Mesenchymal stem cell (in vitro differentiated cells and primary cell): ENCODE measurements at regions not wholly inside any gene's neighbourhood (a gene's known extent, or its start where the extent isn't known, plus 50 kb on each side); places are given as distances from the start of the nearest gene placed in this dataset.

Experiments
- DNase-seq: peaks from one replicate; pipeline ENCODE4 v3.0.0-alpha.2; 2013
- H2AFZ ChIP-seq: one replicate; pipeline ENCODE4 v1.6.1; 2013; ENCODE audit warnings: low read depth, mild to moderate bottlenecking, control low read depth, inconsistent platforms, low read length, moderate library complexity
- H2AK5ac ChIP-seq: 2 replicates; pipeline ENCODE4 v1.6.1; 2013; ENCODE audit warnings: low read length, moderate library complexity, mild to moderate bottlenecking, inconsistent platforms; ENCODE audit not compliant: severe bottlenecking
- H2BK120ac ChIP-seq: one replicate; pipeline ENCODE4 v1.6.1; 2013; ENCODE audit warnings: low read depth, mild to moderate bottlenecking, inconsistent platforms, low read length, moderate library complexity
- H2BK12ac ChIP-seq, 2 experiments: one replicate each; pipeline ENCODE4 v1.6.1; 2013; ENCODE audit warnings: inconsistent platforms in 2 of 2, low read length in 2 of 2, mild to moderate bottlenecking in 2 of 2, moderate library complexity in 2 of 2, control low read depth in 1 of 2
- H2BK15ac ChIP-seq: one replicate; pipeline ENCODE4 v1.6.1; 2013; ENCODE audit warnings: mild to moderate bottlenecking, low read depth, inconsistent platforms; ENCODE audit not compliant: poor library complexity, severe bottlenecking
- H2BK5ac ChIP-seq: 2 replicates; pipeline ENCODE4 v1.6.1; 2013; ENCODE audit warnings: low read depth, mild to moderate bottlenecking, low read length, control low read depth, inconsistent platforms; ENCODE audit not compliant: poor library complexity, severe bottlenecking
- H3K14ac ChIP-seq, 2 experiments: one replicate each; pipeline ENCODE4 v1.6.1; 2013; ENCODE audit warnings: inconsistent platforms in 2 of 2, low read length in 2 of 2, control low read depth in 1 of 2, mild to moderate bottlenecking in 1 of 2, moderate library complexity in 1 of 2
- H3K18ac ChIP-seq, 2 experiments: one replicate each; pipeline ENCODE4 v1.6.1; 2013; ENCODE audit warnings: inconsistent platforms in 2 of 2, low read length in 2 of 2, control low read depth in 1 of 2, low read depth in 1 of 2, mild to moderate bottlenecking in 1 of 2
- H3K23ac ChIP-seq, 2 experiments: one replicate each; pipeline ENCODE4 v1.6.1; 2013; ENCODE audit warnings: inconsistent platforms in 2 of 2, low read length in 2 of 2, mild to moderate bottlenecking in 2 of 2, moderate library complexity in 2 of 2, control low read depth in 1 of 2
- H3K27ac ChIP-seq: 2 replicates; pipeline ENCODE4 v1.5.1; 2013; ENCODE audit warnings: mild to moderate bottlenecking, moderate library complexity, low read length, control low read depth, inconsistent platforms; ENCODE audit not compliant: poor library complexity, severe bottlenecking
- H3K27me3 ChIP-seq, 2 experiments: 2 replicates each; pipeline versions ENCODE4 v1.6.1 to v1.7.0; 2013; ENCODE audit warnings: low read length in 2 of 2, mild to moderate bottlenecking in 2 of 2, moderate library complexity in 2 of 2, control low read depth in 1 of 2, inconsistent platforms in 1 of 2; ENCODE audit not compliant: control insufficient read depth in 1 of 2, insufficient read depth in 1 of 2
- H3K36me3 ChIP-seq, 2 experiments: 2 replicates each; pipeline versions ENCODE4 v1.6.1 to v1.7.0; 2013; ENCODE audit warnings: low read length in 2 of 2, control low read depth in 1 of 2, inconsistent platforms in 1 of 2, low read depth in 1 of 2, mild to moderate bottlenecking in 1 of 2; ENCODE audit not compliant: insufficient read depth in 2 of 2, control insufficient read depth in 1 of 2
- H3K4ac ChIP-seq, 2 experiments: one replicate each; pipeline ENCODE4 v1.6.1; 2013; ENCODE audit warnings: inconsistent platforms in 2 of 2, low read length in 2 of 2, mild to moderate bottlenecking in 2 of 2, moderate library complexity in 2 of 2, control low read depth in 1 of 2, low read depth in 1 of 2
- H3K4me1 ChIP-seq: 2 replicates; pipeline ENCODE4 v1.6.1; 2013; ENCODE audit warnings: low read depth, low read length, control low read depth; ENCODE audit not compliant: control insufficient read depth, insufficient read depth
- H3K4me2 ChIP-seq: 2 replicates; pipeline ENCODE4 v1.6.1; 2013; ENCODE audit warnings: low read length, mild to moderate bottlenecking, inconsistent platforms; ENCODE audit not compliant: poor library complexity, severe bottlenecking
- H3K4me3 ChIP-seq, 2 experiments: 2 replicates each; pipeline versions ENCODE4 v1.5.1 to v1.7.0; 2013; ENCODE audit warnings: low read length in 2 of 2, mild to moderate bottlenecking in 2 of 2, control low read depth in 1 of 2, low read depth in 1 of 2; ENCODE audit not compliant: insufficient read depth in 1 of 2
- H3K79me1 ChIP-seq: replicated peaks from 2 replicates; pipeline ENCODE4 v1.6.1; 2013; ENCODE audit warnings: mild to moderate bottlenecking, control low read depth, low read length, inconsistent platforms; ENCODE audit not compliant: poor library complexity, severe bottlenecking
- H3K9ac ChIP-seq: 2 replicates; pipeline ENCODE4 v1.7.0; 2013; ENCODE audit warnings: mild to moderate bottlenecking, low read length, moderate library complexity
- H3K9me3 ChIP-seq: 2 replicates; pipeline ENCODE4 v1.7.0; 2013; ENCODE audit warnings: mild to moderate bottlenecking, low read length; ENCODE audit not compliant: control insufficient read depth
- H4K8ac ChIP-seq: one replicate; pipeline ENCODE4 v1.6.1; 2013; ENCODE audit warnings: inconsistent platforms, mild to moderate bottlenecking, low read length, moderate library complexity
- H4K91ac ChIP-seq: one replicate; pipeline ENCODE4 v1.6.1; 2013; ENCODE audit warnings: mild to moderate bottlenecking, low read length, inconsistent platforms
- WGBS: methylation state at CpG from one replicate; pipeline ENCODE4 v1.1.7; 2013; ENCODE audit warnings: mixed read lengths; 5-methylcytosine and 5-hydroxymethylcytosine counted together

DNA sequence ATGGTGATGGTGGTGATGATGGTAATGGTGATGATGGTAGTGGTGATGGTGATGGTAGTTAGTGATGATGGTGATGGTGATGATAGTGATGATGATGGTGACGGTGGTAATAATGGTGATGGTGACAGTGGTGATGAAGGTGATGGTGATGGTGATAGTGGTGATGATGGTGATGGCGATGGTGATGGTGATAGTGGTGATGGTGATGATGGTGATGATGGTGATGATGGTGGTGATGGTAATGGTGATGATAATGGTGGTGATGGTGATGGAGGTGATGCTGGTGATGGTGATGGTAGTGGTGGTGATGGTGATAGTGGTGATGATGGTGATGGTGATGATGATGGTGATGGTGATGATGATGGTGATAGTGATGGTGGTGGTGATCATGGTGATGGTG lies 148.7 kb upstream of the TNRC6C start:
- Histone ChIP-seq H3K36me3 (no peaks in the 10 kb centered on the region), H3K79me1 (no peaks in the 10 kb centered on the region), H2BK120ac (no peak overlapping the region), H4K8ac (no peak overlapping the region), H3K18ac (no peak overlapping the region), H3K4me1 (no peaks in the 10 kb centered on the region), H2AFZ (no peak overlapping the region), H3K4me2 (no peak overlapping the region), H3K27me3 (peaks cover 12 to 26% of the 10 kb centered on the region in 2 experiments), H3K4me3 (no peak overlapping the region), H3K23ac (no peak overlapping the region), H2BK12ac (no peak overlapping the region), H4K91ac (peak overlapping the region; percentile 21), H2BK15ac (no peak overlapping the region), H3K14ac (no peak overlapping the region), H3K9me3 (no peaks in the 10 kb centered on the region), H2AK5ac (no peak overlapping the region), H3K9ac (no peak overlapping the region), H2BK5ac (no peak overlapping the region), H3K27ac (no peak overlapping the region), H3K4ac (no peak overlapping the region)
- 70% methylated on average over 2 of the region's 2 CpGs for WGBS
- DNase-seq: no peak

DNA sequence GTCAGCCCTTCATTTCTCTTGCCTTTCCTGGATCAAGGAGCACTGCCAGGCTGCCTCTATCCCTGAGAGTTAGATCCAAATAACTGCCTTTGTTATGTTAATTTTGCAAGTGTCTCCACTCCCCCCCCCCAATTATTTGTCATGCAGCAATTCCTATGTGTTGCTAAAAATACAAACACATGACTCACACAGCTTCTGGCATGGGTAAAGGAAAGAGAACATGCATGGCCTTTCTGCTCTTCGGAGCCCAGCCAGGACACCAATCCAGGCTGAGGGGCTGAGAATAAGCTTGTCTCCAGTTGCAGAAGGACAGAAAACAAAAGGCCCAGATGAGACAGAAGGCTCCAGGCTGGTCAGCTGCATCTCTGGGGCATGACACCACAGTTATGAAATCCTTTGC lies 148.0 kb upstream of the TNRC6C start:
- Histone ChIP-seq H4K8ac (no peak overlapping the region), H3K27me3 (peaks cover 9 to 19% of the 10 kb centered on the region in 2 experiments), H2BK120ac (no peak overlapping the region), H3K4me1 (no peaks in the 10 kb centered on the region), H3K4ac (no peak overlapping the region), H3K9ac (peak overlapping the region; percentile 34), H3K4me2 (no peak overlapping the region), H3K18ac (no peak overlapping the region), H2AK5ac (no peak overlapping the region), H2BK5ac (no peak overlapping the region), H2BK15ac (no peak overlapping the region), H3K79me1 (no peaks in the 10 kb centered on the region), H3K23ac (no peak overlapping the region), H3K27ac (no peak overlapping the region), H3K36me3 (no peaks in the 10 kb centered on the region), H3K9me3 (no peaks in the 10 kb centered on the region), H2AFZ (no peak overlapping the region), H2BK12ac (no peak overlapping the region), H3K4me3 (peak overlapping the region in 1 of 2 experiments; percentile 11), H4K91ac (no peak overlapping the region), H3K14ac (no peak overlapping the region)
- 38% methylated on average over 1 of the region's 1 CpG for WGBS
- peak; percentile 39 for DNase-seq

DNA sequence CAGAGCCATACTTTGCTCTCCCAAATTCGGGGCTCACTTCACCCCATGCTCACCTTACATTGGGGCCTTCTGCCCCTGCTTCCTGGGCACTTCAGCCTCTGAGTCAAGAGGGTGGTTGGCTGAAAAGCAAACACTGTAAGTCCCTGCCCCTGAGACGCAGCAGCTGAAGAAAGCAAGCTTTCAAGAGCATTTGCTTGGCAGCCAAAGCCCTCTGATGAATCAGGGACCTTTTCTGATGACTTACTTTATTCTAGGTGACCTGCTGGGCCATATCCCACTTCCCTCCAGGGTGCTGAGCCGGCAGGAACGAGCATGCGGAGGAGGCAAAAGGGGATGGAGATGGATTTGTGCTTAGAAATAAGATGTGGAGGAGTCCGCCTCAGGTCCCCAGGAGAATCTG lies 147.0 kb upstream of the TNRC6C start:
- Histone ChIP-seq H3K9ac (peak overlapping the region; percentile 34), H3K23ac (no peak overlapping the region), H2BK12ac (no peak overlapping the region), H2BK120ac (no peak overlapping the region), H3K9me3 (no peaks in the 10 kb centered on the region), H2AFZ (no peak overlapping the region), H3K79me1 (no peaks in the 10 kb centered on the region), H3K36me3 (no peaks in the 10 kb centered on the region), H3K4me3 (peak overlapping the region in 1 of 2 experiments; percentile 11), H3K27ac (no peak overlapping the region), H3K27me3 (peaks cover 11 to 19% of the 10 kb centered on the region in 2 experiments), H2AK5ac (no peak overlapping the region), H3K4me2 (no peak overlapping the region), H3K18ac (no peak overlapping the region), H4K8ac (no peak overlapping the region), H2BK15ac (no peak overlapping the region), H3K14ac (no peak overlapping the region), H3K4ac (no peak overlapping the region), H2BK5ac (no peak overlapping the region), H3K4me1 (no peaks in the 10 kb centered on the region), H4K91ac (no peak overlapping the region)
- DNase-seq: no peak
- 58% methylated on average over 6 of the region's 6 CpGs for WGBS

DNA sequence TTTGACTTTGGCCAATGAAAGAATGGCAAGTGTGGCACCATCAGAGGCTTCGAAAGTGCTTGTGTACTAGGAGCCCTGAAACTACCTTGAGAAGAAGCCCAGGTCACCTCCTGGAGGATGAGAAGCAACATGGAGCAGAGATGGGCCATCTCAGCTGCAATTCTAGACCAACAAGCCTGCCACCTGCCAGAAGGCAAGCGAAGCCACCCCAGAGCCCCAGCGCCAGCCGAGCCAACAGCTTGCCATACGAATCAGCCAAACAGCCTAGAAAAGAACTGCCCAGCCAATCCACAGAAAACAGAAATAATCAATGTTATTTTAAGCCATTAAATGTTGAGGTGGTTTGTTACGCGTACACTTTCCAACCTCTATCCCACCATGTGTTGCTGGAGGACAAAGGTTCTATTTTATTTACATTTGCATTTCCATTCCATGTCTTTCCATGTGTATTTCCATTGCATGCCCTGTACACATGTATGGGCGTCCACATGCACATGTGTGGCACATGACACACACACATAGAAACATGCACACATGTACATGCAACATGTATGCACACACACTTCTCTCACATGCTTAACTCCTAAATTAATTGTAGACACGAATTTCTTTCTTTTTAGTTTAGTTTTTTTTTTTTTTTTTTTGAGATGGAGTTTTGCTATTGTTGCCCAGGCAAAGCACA lies 144.3 kb upstream of the TNRC6C start:
- Histone ChIP-seq H2BK15ac (no peak overlapping the region), H3K79me1 (no peaks in the 10 kb centered on the region), H2AFZ (no peak overlapping the region), H3K4me2 (no peak overlapping the region), H3K9me3 (no peaks in the 10 kb centered on the region), H2BK12ac (no peak overlapping the region), H3K4ac (no peak overlapping the region), H3K4me1 (no peaks in the 10 kb centered on the region), H2BK5ac (no peak overlapping the region), H3K36me3 (no peaks in the 10 kb centered on the region), H3K14ac (no peak overlapping the region), H2AK5ac (no peak overlapping the region), H3K27me3 (peaks cover 3 to 6% of the 10 kb centered on the region in 2 experiments), H3K23ac (no peak overlapping the region), H4K91ac (no peak overlapping the region), H3K18ac (no peak overlapping the region), H3K9ac (no peak overlapping the region), H2BK120ac (no peak overlapping the region), H4K8ac (no peak overlapping the region), H3K27ac (no peak overlapping the region), H3K4me3 (no peak overlapping the region)
- DNase-seq: no peak
- WGBS: 83% methylated on average over 9 of the region's 9 CpGs
